Glutamatergic neuron (in vitro differentiated cells): ENCODE measurements at regions not wholly inside any gene's neighbourhood (a gene's known extent, or its start where the extent isn't known, plus 50 kb on each side); places are given as distances from the start of the nearest gene placed in this dataset.
"Not testable (repeated sequence)": the region's sequence is repeated elsewhere in the genome, so short reads cannot be mapped to it uniquely, and the experiment has no call there.

Experiments
- DNase-seq: peaks from one replicate; pipeline ENCODE4 v3.0.0; 2022
- H3K27ac Mint-ChIP-seq: one replicate; pipeline ENCODE4 v1.8.0; 2020; ENCODE audit warnings: mild to moderate bottlenecking, mixed read lengths, inconsistent platforms; ENCODE audit not compliant: unreplicated experiment
- H3K27me3 Mint-ChIP-seq: one replicate; pipeline ENCODE4 v1.8.0; 2020; ENCODE audit warnings: mild to moderate bottlenecking, moderate library complexity, mixed read lengths, inconsistent platforms; ENCODE audit not compliant: unreplicated experiment
- H3K36me3 Mint-ChIP-seq: one replicate; pipeline ENCODE4 v1.8.0; 2020; ENCODE audit warnings: mild to moderate bottlenecking, mixed read lengths, inconsistent platforms; ENCODE audit not compliant: unreplicated experiment
- H3K4me1 Mint-ChIP-seq: one replicate; pipeline ENCODE4 v1.8.0; 2020; ENCODE audit warnings: mild to moderate bottlenecking, low read depth, mixed read lengths, inconsistent platforms; ENCODE audit not compliant: unreplicated experiment
- H3K4me3 Mint-ChIP-seq: one replicate; pipeline ENCODE4 v1.8.0; 2020; ENCODE audit warnings: mild to moderate bottlenecking, mixed read lengths, inconsistent platforms; ENCODE audit not compliant: unreplicated experiment
- H3K9me3 Mint-ChIP-seq: one replicate; pipeline ENCODE4 v1.8.0; 2020; ENCODE audit warnings: mild to moderate bottlenecking, moderate library complexity, mixed read lengths, inconsistent platforms; ENCODE audit not compliant: unreplicated experiment
- TF ChIP-seq, protein P1 (sequence below): fragments of 200-600 bp; sonication (generic); IDR thresholded peaks from one replicate; pipeline ENCODE4 v1.5.0; 2021; ENCODE audit not compliant: partially characterized antibody, unreplicated experiment

DNA sequence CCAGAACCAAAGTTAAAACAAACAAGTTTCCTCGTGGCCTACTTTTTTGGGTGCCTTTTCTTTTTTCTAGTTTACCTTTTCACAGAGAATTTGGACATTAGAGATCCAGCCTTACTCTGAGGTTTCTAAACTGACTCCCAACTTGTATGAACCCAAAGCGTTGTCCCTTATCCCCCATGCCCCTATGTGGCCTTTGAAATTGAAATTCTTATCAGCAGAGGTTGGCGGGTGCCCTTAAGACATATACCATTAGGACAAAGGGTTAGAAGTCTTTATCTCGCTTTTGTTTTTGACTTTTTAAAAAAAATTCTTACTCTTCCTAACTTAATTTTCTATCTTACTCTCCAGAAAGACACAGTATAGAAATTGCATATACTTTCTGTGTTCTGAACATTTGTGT is 76.3 kb upstream of the C7orf33 start:
- H3K36me3 Mint-ChIP-seq: no peaks in the 10 kb centered on the region
- no peaks in the 10 kb centered on the region for H3K4me1 Mint-ChIP-seq
- DNase-seq: no peak
- no peaks in the 10 kb centered on the region for H3K27me3 Mint-ChIP-seq
- no peak overlapping the region for H3K4me3 Mint-ChIP-seq
- H3K27ac Mint-ChIP-seq: no peak overlapping the region
- TF ChIP-seq, protein P1, sequence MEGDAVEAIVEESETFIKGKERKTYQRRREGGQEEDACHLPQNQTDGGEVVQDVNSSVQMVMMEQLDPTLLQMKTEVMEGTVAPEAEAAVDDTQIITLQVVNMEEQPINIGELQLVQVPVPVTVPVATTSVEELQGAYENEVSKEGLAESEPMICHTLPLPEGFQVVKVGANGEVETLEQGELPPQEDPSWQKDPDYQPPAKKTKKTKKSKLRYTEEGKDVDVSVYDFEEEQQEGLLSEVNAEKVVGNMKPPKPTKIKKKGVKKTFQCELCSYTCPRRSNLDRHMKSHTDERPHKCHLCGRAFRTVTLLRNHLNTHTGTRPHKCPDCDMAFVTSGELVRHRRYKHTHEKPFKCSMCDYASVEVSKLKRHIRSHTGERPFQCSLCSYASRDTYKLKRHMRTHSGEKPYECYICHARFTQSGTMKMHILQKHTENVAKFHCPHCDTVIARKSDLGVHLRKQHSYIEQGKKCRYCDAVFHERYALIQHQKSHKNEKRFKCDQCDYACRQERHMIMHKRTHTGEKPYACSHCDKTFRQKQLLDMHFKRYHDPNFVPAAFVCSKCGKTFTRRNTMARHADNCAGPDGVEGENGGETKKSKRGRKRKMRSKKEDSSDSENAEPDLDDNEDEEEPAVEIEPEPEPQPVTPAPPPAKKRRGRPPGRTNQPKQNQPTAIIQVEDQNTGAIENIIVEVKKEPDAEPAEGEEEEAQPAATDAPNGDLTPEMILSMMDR: no peak
- peaks cover 2% of the 10 kb centered on the region for H3K9me3 Mint-ChIP-seq

DNA sequence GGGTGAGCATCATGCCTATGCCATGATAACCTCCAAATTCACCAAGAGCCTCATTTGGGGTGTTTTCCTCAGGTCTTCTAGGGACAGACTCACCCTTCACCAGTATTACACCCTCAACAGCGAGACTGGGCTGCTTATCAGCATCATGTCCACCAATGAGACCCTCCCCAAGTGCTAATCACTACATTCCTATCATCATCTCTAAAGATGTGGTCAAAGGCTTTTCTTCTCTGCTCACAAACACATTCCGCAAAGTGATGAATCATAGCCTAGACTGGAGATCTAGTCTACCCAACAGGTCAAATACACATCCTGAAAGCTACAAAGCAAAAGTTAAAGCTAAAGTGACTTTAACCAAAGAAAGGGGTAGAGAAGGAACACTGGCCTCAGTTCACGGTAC is 75.3 kb upstream of the C7orf33 start:
- H3K9me3 Mint-ChIP-seq: peaks cover 4% of the 10 kb centered on the region
- TF ChIP-seq, protein P1: no peak
- H3K4me1 Mint-ChIP-seq: no peaks in the 10 kb centered on the region
- no peak for DNase-seq
- no peak overlapping the region for H3K4me3 Mint-ChIP-seq
- no peak overlapping the region for H3K27ac Mint-ChIP-seq
- H3K36me3 Mint-ChIP-seq: no peaks in the 10 kb centered on the region
- peaks cover under 1% of the 10 kb centered on the region for H3K27me3 Mint-ChIP-seq

DNA sequence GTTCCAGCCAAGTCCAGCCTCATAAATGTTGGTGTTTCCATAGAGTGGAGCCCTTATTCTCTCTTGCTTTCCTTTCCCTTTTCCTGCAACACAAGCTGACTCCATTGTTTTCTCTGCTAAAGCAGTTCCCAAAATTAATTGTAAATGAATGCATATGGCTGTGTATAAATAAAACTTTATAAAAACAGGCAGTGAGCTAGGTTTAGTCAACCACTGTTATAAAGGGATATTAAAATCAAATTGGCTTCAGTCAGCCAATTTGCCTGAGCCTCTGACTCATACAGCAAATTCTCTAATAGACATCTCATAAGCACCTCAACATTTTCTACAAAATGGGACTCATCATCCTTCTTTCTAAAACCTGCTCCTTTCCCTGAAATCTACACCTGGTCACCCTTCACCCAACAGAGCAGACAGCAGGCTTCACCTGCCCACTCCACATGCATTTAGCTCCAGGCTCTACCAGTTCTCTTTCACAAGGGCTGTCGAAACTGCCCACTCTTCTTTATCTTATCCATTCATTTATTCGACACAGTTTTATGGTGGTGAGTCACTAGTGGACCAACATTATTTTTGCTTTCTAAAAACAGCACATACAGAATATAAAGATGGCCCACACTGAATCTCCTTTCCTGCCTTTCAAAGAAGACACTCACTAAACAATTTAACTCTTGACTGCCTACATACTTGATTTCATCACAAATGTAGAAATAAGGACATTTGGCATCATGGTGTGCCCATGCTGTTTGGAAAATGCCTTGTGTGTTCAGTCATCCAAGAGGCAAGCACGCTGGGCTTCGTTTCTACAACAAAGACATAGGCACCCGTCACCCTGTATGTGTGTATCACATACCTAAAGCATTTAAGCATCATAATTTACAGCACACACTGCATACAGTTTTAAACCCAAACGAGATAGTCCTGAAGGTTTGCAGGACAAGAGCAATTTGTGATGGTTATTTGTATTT is 74.6 kb upstream of the C7orf33 start:
- H3K9me3 Mint-ChIP-seq: peaks cover 4% of the 10 kb centered on the region
- no peak for DNase-seq
- H3K4me1 Mint-ChIP-seq: no peaks in the 10 kb centered on the region
- H3K27me3 Mint-ChIP-seq: peaks cover 2% of the 10 kb centered on the region
- no peaks in the 10 kb centered on the region for H3K36me3 Mint-ChIP-seq
- TF ChIP-seq, protein P1: no peak
- H3K27ac Mint-ChIP-seq: no peak overlapping the region
- H3K4me3 Mint-ChIP-seq: no peak overlapping the region

DNA sequence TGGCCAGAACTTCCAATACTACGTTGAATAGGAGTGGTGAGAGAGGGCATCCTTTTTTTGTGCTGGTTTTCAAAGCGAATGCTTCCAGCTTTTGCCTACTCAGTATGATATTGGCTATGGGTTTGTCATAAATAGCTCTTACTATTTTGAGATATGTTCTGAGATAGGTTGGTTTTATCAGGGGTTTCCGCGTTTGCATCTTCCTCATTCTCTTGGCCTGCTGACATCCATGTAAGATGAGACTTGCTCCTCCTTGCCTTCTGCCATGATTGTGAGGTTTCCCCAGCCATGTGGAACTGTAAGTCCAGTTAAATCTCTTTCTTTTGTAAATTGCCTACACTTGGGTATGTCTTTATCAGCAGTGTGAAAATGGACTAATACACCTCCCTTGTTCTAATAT is 71.2 kb upstream of the C7orf33 start:
- DNase-seq, H3K36me3 Mint-ChIP-seq, H3K4me3 Mint-ChIP-seq, H3K9me3 Mint-ChIP-seq, H3K27ac Mint-ChIP-seq, H3K4me1 Mint-ChIP-seq, H3K27me3 Mint-ChIP-seq: not testable (repeated sequence)

DNA sequence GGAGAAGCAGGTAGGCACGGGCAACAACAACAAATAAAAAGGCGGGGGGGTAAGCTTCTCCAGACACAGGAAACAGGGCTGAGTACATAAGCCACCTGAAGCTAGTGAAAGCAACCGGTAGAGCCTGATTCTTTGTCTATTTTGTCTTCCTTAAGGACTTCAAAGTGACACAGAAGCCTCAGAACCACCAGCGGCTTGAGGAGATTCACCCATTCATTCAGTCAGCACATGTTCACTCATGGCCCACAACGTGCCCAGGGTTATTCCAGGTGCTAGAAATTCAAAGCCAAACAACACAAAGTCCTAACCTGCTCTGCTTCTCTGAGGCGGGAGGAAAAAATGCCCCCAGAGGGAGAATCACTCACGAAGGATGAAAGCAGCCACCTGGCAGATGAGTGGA is 69.3 kb upstream of the C7orf33 start:
- no peak for DNase-seq
- H3K27me3 Mint-ChIP-seq: peaks cover 2% of the 10 kb centered on the region
- no peaks in the 10 kb centered on the region for H3K36me3 Mint-ChIP-seq
- peaks cover 2% of the 10 kb centered on the region for H3K4me1 Mint-ChIP-seq
- peaks cover 2% of the 10 kb centered on the region for H3K9me3 Mint-ChIP-seq
- TF ChIP-seq, protein P1: no peak
- H3K4me3 Mint-ChIP-seq: no peak overlapping the region
- H3K27ac Mint-ChIP-seq: no peak overlapping the region
